Neural crest cell (in vitro differentiated cells): ENCODE measurements at regions not wholly inside any gene's neighbourhood (a gene's known extent, or its start where the extent isn't known, plus 50 kb on each side); places are given as distances from the start of the nearest gene placed in this dataset.
"Not testable (repeated sequence)": the region's sequence is repeated elsewhere in the genome, so short reads cannot be mapped to it uniquely, and the experiment has no call there.

Source experiments
- DNase-seq: peaks from one replicate; pipeline ENCODE4 v3.0.0; 2021; ENCODE audit warnings: low read depth, mixed read lengths, low spot score
- H3K27ac Mint-ChIP-seq: one replicate; pipeline ENCODE4 v1.8.0; 2021; ENCODE audit warnings: mild to moderate bottlenecking, mixed read lengths; ENCODE audit not compliant: unreplicated experiment
- H3K27me3 Mint-ChIP-seq: 2 replicates; pipeline ENCODE4 v1.8.0; 2021; ENCODE audit warnings: low read depth, mild to moderate bottlenecking, mixed read lengths
- H3K36me3 Mint-ChIP-seq: 2 replicates; pipeline ENCODE4 v1.8.0; 2021; ENCODE audit warnings: low read depth, mild to moderate bottlenecking, mixed read lengths
- H3K4me1 Mint-ChIP-seq: 2 replicates; pipeline ENCODE4 v1.8.0; 2021; ENCODE audit warnings: mixed read lengths
- H3K4me3 Mint-ChIP-seq: one replicate; pipeline ENCODE4 v1.8.0; 2021; ENCODE audit warnings: mild to moderate bottlenecking, mixed read lengths
- H3K9me3 Mint-ChIP-seq: 2 replicates; pipeline ENCODE4 v1.8.0; 2021; ENCODE audit warnings: mixed read lengths
- CTCF ChIP-seq: fragments of 200-600 bp; sonication (generic); conservative IDR thresholded peaks from 2 replicates; pipeline ENCODE4 v1.5.0; 2021; ENCODE audit warnings: antibody characterized with exemption, mild to moderate bottlenecking

GRCh38 chr2:56831780-56832179, 648.0 kb downstream of the CCDC85A start:
- no peak overlapping the region for H3K4me3 Mint-ChIP-seq
- no peaks in the 10 kb centered on the region for H3K9me3 Mint-ChIP-seq
- no peak overlapping the region for H3K27ac Mint-ChIP-seq
- H3K36me3 Mint-ChIP-seq: no peaks in the 10 kb centered on the region
- H3K4me1 Mint-ChIP-seq: no peaks in the 10 kb centered on the region
- DNase-seq: no peak
- no peaks in the 10 kb centered on the region for H3K27me3 Mint-ChIP-seq
- no peak for TF ChIP-seq CTCF

- H3K27ac Mint-ChIP-seq: no peak overlapping the region
- TF ChIP-seq CTCF: no peak
- H3K9me3 Mint-ChIP-seq: no peaks in the 10 kb centered on the region
- no peaks in the 10 kb centered on the region for H3K27me3 Mint-ChIP-seq
- H3K36me3 Mint-ChIP-seq: no peaks in the 10 kb centered on the region
- H3K4me1 Mint-ChIP-seq: no peaks in the 10 kb centered on the region
- no peak for DNase-seq
- H3K4me3 Mint-ChIP-seq: no peak overlapping the region
Measured at GRCh38 chr2:56834686-56835085, 650.9 kb downstream of the CCDC85A start.

- H3K27ac Mint-ChIP-seq, H3K27me3 Mint-ChIP-seq, H3K4me3 Mint-ChIP-seq, H3K9me3 Mint-ChIP-seq, H3K36me3 Mint-ChIP-seq, DNase-seq, H3K4me1 Mint-ChIP-seq: not testable (repeated sequence)
Measured at GRCh38 chr2:56840009-56840408, 656.2 kb downstream of the CCDC85A start.

GRCh38 chr2:56860991-56861390, 677.2 kb downstream of the CCDC85A start:
- TF ChIP-seq CTCF: no peak
- no peak for DNase-seq
- no peak overlapping the region for H3K4me3 Mint-ChIP-seq
- H3K27ac Mint-ChIP-seq: no peak overlapping the region
- no peaks in the 10 kb centered on the region for H3K36me3 Mint-ChIP-seq
- H3K27me3 Mint-ChIP-seq: no peaks in the 10 kb centered on the region
- no peaks in the 10 kb centered on the region for H3K4me1 Mint-ChIP-seq
- H3K9me3 Mint-ChIP-seq: peaks cover 10% of the 10 kb centered on the region

GRCh38 chr2:56871644-56872043, 687.9 kb downstream of the CCDC85A start:
- Mint-ChIP-seq H3K9me3 (no peaks in the 10 kb centered on the region), H3K27me3 (no peaks in the 10 kb centered on the region), H3K4me1 (no peaks in the 10 kb centered on the region), H3K27ac (no peak overlapping the region), H3K36me3 (no peaks in the 10 kb centered on the region), H3K4me3 (no peak overlapping the region)
- DNase-seq: no peak
- no peak for TF ChIP-seq CTCF

DNA sequence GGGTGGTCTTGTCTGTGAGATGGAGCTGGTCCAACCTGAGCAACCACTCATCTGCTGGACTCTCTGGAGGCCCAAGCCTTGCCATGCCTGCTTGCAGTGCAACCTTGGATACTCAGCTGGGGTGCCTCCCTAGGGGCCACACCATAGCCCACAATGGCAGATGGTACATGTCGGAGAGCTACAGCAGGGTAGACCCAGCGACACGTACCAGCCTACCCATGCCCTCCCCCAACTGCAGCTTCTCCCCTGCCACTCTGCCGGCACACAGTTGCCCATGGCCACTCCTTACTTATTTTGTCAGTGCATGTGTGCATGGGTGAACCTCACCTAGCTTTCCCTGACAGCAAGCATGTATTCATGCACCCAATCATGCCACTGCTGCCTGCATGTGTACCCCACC, 690.9 kb downstream of the CCDC85A start:
- no peak for TF ChIP-seq CTCF
- no peaks in the 10 kb centered on the region for H3K36me3 Mint-ChIP-seq
- no peak overlapping the region for H3K27ac Mint-ChIP-seq
- H3K4me1 Mint-ChIP-seq: no peaks in the 10 kb centered on the region
- no peaks in the 10 kb centered on the region for H3K27me3 Mint-ChIP-seq
- DNase-seq: no peak
- no peak overlapping the region for H3K4me3 Mint-ChIP-seq
- no peaks in the 10 kb centered on the region for H3K9me3 Mint-ChIP-seq
